T-helper 2 cell treated with Interferon-gamma antibody and Interleukin-4, amounts not matched to agents 100 ng/mL and 5 ng/mL, for 36 hours (primary cell): ENCODE measurements at regions not wholly inside any gene's neighbourhood (a gene's known extent, or its start where the extent isn't known, plus 50 kb on each side); places are given as distances from the start of the nearest gene placed in this dataset.
"Not testable (repeated sequence)": the region's sequence is repeated elsewhere in the genome, so short reads cannot be mapped to it uniquely, and the experiment has no call there.

Source experiments
- intact Hi-C: fragments of 100-400 bp; cut with micrococcal nuclease; formaldehyde crosslinking; loops from one replicate; pipeline ENCODE4 v1.15.1; 2023

DNA sequence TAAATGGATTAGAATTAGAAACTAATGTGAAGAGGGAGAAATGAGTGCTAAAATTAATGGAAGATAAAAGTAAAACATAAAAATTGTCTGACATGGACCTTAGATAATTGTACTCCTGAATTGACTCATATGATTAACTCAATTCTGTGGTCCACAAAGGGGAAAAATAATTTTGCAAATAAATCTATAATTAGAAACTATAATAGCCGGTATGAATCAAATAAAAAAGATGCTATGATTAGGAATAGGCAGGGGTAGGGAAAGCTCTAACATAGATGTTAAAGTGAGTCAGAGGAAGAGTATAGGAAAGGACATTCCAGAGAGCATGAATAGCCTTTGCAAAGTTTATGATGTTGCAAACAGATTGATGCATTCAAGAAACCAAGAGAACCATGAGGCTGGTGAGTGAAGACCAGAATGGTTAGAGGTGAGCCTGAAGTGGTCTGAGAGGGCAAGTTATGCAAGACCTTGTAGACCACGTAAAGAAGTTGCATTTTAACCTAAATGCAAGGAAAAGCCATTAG lies 262.1 kb upstream of the CA10 start:
- intact Hi-C loops, result no loop called here

GRCh38 chr17:52419229-52419641 lies 260.7 kb upstream of the CA10 start:
- intact Hi-C loops, result no loop called here

DNA sequence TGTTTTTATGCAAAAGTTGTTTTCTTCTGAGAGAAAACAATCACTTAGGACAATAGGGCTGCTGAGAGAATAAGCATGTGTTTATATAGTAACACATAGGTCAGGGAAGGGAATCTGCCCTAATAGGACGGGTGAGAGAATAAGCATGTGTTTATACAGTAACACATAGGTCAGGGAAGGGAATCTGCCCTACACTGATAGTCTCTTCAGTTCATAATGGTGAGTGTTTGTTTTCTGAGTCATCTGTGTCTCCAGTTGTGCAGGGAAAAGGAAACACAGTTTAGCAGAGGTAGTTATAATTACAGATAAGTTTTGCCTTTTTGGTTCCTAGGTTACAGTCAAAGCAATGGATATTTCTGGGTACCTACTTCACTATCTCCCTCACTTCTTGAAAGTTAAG lies 252.3 kb upstream of the CA10 start:
- intact Hi-C loops, result no loop called here

- intact Hi-C loops, result not testable (repeated sequence)
Observed at GRCh38 chr17:52409222-52409621, 250.7 kb upstream of the CA10 start.

DNA sequence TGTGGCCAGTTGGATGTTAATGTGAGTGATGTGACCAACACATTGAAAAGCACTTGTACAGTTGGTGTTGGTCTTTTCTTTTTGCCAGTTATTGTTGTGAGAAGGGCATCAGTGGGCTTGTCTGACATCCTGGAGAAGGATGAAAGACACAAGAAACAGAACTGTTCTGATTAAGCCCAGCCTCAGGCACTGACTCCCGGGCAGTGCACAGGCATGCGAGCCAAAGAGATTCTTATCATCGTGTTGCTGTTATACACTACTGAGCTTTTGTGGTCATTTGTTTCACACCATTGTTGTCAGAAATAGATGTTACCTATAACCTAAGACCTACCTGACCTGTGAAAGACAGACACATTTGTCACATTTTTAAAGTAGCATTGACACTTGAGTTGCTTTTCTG lies 236.8 kb upstream of the CA10 start:
- intact Hi-C loops, result no loop called here

- intact Hi-C loops, result no loop called here
Observed at GRCh38 chr17:52390422-52390821, 231.9 kb upstream of the CA10 start.

GRCh38 chr17:52389632-52390031 lies 231.1 kb upstream of the CA10 start:
- intact Hi-C loops, result no loop called here

DNA sequence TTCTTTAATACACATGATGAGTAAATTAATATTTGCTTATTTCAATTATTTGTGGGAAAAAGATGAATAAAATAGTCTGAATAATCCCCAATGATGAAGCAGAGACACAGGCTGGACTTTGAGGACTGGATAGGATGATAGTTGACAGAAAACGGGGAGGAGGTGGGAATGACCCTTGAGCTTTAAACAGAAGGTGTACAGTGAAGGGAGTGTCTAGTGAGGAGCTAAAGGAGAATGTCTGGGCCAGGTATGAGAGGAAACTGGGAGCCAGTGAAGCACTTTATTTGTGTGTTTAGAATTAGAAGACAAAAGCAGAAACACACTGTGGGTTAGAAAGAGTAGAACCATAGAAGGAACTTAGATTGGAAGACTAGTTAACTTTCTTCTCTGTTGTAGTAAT lies 230.4 kb upstream of the CA10 start:
- intact Hi-C loops, result no loop called here

- intact Hi-C loops, result no loop called here
Observed at GRCh38 chr17:52384695-52385094, 226.2 kb upstream of the CA10 start.

DNA sequence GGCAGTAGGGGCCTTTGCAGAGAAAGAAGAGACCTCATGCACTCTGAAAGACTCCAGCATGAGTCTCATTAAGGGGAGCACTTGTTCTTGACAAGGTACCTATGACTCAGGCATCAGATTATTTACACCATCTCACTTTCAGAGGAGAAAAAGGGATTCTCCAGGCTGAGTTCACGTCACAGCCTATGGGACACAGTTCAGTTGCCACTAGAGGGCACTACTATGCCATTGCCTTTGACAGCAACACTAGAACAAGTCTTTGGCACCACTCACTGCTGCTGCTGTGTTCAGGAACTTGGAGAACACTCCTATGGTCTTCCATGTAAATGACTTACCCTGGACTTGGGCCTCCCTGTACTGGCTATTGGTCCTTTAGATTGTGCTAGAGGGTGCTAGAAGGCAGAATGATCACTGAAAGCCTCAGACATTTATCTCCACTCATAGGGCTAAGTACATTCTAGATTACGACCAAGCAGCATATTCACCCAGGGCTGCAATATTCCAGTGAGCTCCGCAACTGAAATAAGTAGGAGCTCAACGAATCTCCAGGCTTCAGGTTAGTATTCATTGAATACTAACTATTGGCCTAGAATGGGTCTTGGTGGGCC lies 225.1 kb upstream of the CA10 start:
- intact Hi-C loops, result no loop called here

DNA sequence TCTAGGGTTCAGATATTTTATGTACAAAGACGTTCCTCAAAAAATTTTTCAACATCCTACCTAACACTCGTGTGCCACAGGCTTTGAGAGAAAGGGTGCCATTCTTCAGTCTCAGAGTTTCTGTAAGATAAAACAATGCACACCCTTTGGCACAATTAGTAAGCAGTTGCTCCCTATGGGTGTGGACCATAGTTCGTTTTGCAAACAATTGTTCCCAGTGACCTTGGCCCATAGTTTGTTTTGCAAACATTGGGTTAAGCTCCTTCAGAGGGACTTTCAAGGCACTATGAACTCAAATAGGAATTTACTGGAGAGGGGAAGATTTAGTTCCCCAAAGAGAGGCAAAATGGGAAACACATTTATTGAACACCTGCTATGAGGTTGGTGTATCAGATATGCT lies 220.3 kb upstream of the CA10 start:
- intact Hi-C loops, result no loop called here

GRCh38 chr17:52376137-52376536 lies 217.6 kb upstream of the CA10 start:
- intact Hi-C loops, result no loop called here

- intact Hi-C loops, result no loop called here
Observed at GRCh38 chr17:52368886-52369285, 210.4 kb upstream of the CA10 start.

- intact Hi-C loops, result no loop called here
Observed at GRCh38 chr17:52357854-52358253, 199.3 kb upstream of the CA10 start.

GRCh38 chr17:52336796-52337195 lies 178.3 kb upstream of the CA10 start:
- intact Hi-C loops, result no loop called here

DNA sequence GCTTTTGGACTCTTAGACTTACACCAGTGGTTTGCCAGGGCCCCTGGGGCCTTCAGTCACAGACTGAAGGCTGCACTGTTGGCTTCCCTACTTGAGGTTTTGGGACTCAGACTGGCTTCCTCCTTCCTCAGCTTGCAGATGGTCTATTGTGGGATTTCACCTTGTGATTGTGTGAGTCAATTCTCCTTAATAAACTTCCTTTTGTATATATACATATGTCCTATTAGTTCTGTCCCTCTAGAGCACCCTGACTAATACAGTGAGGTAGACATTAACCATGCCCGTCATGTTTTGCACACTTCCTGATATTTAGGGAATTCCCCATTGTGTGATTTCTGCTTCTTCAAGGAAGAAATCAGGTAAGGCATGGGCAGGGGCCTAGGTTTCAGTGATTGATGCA lies 147.8 kb upstream of the CA10 start:
- intact Hi-C loops, result no loop called here

DNA sequence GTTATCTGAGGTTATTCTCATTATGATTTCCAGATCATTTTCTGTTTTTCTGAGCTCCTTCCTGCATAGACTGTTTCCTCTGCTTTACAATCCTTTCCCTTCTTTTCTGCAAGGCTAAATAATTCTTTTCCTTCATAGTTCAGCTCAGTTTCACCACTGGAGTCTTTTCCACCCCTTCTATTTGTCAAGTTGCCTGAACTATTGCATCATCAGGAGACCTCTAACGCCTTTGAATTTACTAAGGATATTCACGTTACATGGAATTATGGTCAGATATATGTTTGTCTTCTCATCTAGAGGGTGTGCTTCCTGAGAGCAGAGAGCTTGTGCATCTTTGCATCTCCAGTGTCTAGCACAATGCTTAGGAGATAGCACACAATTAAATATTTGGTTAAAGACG lies 140.4 kb upstream of the CA10 start:
- intact Hi-C loops, result no loop called here

DNA sequence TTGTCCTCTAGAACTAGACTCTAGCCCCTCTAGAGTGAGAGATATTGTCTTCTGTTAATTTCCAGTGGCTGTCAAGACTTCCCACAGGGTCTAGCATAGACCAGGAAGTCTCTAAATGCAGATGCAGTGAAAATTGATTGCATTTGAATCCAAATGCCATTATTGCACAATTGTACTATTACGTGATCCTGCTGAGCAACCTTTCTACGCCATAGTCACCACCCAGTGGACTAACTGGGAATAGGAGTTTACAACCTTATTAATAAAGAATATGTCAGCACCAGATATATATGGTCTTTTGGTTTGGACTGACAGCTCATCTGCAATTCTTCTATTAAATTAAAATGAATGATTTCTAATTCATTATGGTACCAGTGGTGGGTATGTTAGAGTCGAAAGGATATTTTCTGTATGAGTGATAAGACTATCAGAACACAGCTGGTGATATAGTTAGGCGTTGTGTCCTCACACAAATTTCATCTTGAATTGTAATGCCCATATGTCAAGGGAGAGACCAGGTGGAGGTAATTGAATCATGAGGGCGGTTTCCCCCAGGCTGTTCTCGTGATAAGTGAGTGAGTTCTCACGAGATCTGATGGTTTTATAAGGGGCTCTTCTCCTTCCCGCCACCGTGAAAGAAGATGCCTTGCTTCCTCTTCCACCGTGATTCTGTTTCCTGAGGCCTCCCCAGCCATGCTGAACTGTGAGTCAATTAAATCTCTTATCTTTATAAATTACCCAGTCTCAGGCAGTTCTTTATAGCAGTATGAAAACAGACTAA lies 138.9 kb upstream of the CA10 start:
- intact Hi-C loops, result no loop called here

- intact Hi-C loops, result no loop called here
Observed at GRCh38 chr17:52294301-52294700, 135.8 kb upstream of the CA10 start.

- intact Hi-C loops, result no loop called here
Observed at GRCh38 chr17:52287611-52288010, 129.1 kb upstream of the CA10 start.

- intact Hi-C loops, result no loop called here
Observed at GRCh38 chr17:52283872-52284271, 125.4 kb upstream of the CA10 start.

DNA sequence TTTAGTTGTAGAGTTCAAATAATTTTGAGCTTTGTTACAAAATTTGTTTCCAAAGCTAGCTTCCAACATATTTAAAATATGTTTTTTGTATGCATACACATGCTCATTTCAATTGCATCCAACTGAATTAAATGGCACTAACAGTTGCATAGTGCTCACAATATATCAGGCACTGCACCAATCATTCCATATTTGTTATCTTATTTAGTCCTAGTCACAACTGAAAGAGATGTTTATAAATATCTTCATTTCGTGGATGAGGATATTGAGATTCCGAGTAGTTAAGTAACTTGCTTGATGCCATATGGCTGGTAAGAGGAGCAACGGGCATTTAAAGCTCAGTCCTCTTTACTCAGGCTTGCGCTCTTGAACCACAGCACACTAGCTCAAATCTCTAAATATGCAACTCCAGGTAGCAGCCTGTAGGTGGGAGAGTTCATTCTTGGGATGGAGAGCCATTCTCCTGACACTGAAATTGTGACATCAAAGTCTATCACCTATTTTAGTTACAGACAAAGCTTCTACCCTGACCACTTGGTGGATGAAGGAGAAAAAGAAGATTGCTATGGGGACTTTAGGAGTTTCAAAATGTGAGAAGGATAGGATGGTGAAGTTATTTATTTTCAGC lies 118.0 kb upstream of the CA10 start:
- intact Hi-C loops, result no loop called here

DNA sequence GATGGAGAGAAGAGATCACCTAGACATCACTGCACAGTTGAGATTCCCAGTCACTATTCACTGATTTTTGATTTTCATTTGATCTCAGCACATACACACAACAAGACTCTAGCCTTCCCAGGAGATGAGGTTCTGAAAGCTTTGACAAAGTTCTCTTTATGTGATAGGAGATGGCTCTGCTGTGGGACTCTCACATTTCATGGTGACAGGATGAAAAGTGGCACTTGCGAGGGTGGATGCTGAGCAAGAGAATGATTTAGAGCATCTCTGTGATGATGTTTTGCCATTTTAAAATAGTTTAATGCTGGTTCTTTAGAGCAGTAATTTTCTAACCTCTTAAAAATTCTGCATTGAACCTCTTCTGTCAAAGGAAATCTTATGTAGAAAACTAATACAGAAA lies 113.3 kb upstream of the CA10 start:
- intact Hi-C loops, result no loop called here
